ENCODE measurements at regions not wholly inside any gene's neighbourhood (a gene's known extent, or its start where the extent isn't known, plus 50 kb on each side); places are given as distances from the start of the nearest gene placed in this dataset.
A peak's percentile ranks its signal among the peaks of the same experiment; 100 is the strongest.

DNA sequence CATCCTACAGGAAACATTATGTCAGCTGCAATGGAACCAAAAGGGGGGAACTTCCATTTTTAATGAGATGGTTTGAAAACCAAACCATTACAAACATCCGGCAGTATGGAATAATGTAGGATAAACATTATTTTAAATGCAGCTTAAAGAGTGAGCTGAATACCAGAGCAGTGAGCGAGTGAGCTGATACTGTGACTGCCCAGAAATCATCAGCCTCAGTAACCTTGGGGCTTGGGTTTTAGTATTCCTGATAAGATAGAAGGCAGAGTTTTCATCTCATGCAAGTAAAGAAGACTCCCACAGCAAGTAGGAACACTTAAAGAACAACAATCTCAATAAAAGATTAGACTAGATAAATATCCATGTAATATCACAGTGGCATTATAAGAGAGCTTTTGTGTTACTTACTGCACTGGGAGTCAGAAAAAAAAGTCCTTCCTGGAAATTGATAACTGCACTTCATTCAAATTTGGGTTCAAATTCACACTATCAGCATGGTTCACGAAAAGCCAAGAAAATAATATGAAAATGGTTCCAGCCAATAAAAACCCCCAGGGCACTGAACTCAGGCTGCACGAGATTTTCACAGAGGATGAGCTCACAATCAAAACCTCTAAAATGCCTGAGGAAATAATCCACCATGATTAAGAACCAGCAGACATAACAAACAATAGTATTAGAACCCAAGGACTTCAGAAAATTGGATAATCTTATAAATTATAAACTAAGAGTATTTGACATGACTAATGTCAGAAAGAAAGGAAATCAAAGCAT is 115.7 kb downstream of the MTPAP start:
- in situ Hi-C loops (cut with HindIII; ENCODE audit: low pct_ligation_motif_present, low sequenced_read_pairs): no loop called here
- no peak overlapping the region for H3K27ac ChIP-seq
- H3K4me3 ChIP-seq (ENCODE audit: low read depth, low read length): no peak overlapping the region
- DNase-seq: peak; percentile 33
- H3K36me3 ChIP-seq (replicated peaks): no peaks in the 10 kb centered on the region
- TF ChIP-seq, protein P1, sequence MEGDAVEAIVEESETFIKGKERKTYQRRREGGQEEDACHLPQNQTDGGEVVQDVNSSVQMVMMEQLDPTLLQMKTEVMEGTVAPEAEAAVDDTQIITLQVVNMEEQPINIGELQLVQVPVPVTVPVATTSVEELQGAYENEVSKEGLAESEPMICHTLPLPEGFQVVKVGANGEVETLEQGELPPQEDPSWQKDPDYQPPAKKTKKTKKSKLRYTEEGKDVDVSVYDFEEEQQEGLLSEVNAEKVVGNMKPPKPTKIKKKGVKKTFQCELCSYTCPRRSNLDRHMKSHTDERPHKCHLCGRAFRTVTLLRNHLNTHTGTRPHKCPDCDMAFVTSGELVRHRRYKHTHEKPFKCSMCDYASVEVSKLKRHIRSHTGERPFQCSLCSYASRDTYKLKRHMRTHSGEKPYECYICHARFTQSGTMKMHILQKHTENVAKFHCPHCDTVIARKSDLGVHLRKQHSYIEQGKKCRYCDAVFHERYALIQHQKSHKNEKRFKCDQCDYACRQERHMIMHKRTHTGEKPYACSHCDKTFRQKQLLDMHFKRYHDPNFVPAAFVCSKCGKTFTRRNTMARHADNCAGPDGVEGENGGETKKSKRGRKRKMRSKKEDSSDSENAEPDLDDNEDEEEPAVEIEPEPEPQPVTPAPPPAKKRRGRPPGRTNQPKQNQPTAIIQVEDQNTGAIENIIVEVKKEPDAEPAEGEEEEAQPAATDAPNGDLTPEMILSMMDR (IDR thresholded peaks at IDR 0.05; ENCODE audit: low read depth, low read length, missing control alignments): no peak
- no peaks in the 10 kb centered on the region for H3K27me3 ChIP-seq (replicated peaks)

DNA sequence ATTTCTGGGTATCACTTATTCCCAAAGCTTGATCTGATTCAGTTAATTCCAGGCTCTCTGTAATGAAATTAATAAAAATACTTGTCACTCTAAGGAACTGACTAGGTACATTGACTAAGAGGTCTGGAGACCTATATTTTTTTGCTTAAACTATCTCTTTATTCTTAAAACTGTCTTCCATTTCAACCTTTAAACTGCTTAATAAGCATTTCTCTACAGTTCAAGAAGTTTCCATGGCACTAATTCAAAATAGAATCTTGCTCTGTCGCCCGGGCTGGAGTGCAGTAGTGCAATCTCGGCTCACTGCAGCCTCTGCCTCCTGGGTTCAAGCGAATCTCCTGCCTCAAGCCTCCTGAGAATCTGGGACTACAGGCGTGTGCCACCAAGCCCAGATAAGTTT is 117.4 kb downstream of the MTPAP start:
- H3K4me3 ChIP-seq (ENCODE audit: low read depth, low read length): no peak overlapping the region
- H3K27me3 ChIP-seq (replicated peaks): no peaks in the 10 kb centered on the region
- DNase-seq: no peak
- no peak overlapping the region for H3K27ac ChIP-seq
- H3K36me3 ChIP-seq (replicated peaks): no peaks in the 10 kb centered on the region
- TF ChIP-seq, protein P1 (IDR thresholded peaks at IDR 0.05; ENCODE audit: low read depth, low read length, missing control alignments): no peak
- in situ Hi-C loops (cut with HindIII; ENCODE audit: low pct_ligation_motif_present, low sequenced_read_pairs): no loop called here

DNA sequence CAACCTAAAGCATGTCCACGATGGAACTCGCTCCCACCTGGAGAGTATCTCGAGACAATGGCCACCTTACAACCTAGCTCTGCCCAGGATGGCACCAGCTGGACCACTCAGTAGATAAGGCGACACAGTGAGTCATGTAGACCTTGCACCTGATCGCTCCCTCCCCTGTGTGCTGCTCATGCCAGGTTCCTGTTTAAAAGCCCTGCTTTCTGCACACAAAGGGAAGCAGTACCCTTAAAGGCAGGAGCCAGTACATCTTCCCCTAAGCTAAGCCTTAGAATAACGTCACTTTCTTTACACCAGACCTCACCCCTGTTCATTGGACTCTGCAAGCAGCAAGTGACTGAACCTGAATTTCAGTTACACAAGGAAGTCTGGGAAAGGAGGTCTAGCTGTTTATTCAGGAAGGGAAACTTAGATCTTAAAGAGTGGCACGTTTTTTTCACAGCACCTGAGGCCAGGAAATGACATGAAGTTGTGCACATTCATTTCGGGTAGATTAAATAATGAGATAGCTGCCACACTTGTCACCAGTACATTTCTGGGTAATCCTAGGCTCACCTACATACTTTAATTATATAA is 117.9 kb downstream of the MTPAP start:
- no peak overlapping the region for H3K4me3 ChIP-seq (ENCODE audit: low read depth, low read length)

DNA sequence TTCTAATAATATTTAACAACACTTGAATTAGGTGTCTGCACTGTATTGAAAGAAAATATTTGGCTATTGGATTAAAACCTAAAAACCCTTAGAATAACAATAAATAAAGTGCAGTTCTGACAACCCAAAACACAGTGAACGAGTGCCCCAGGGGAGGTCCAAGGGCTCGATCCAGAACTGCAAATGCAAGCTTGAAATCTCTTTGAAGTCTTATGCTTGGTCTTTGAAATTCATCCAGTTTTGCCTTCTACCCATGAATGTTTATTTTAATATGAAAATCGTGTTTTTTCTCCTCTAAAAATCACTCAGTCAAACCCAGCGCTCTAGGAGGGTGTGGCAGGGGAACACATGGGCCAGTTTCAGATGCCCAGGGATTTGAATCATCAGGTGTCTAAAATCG is 119.5 kb downstream of the MTPAP start:
- in situ Hi-C loops (cut with HindIII; ENCODE audit: low pct_ligation_motif_present, low sequenced_read_pairs): no loop called here
- Histone ChIP-seq H3K27ac (no peak overlapping the region), H3K36me3 (replicated peaks) (no peaks in the 10 kb centered on the region), H3K27me3 (replicated peaks) (no peaks in the 10 kb centered on the region), H3K4me3 (ENCODE audit: low read depth, low read length) (no peak overlapping the region)
- DNase-seq: no peak
- TF ChIP-seq, protein P1 (IDR thresholded peaks at IDR 0.05; ENCODE audit: low read depth, low read length, missing control alignments): no peak

More for the DNA sequence above, 117.9 kb downstream of the MTPAP start:
- in situ Hi-C loops (cut with HindIII; ENCODE audit: low pct_ligation_motif_present, low sequenced_read_pairs): no loop called here
- H3K36me3 ChIP-seq (replicated peaks): no peaks in the 10 kb centered on the region
- DNase-seq: no peak
- H3K27ac ChIP-seq: no peak overlapping the region
- TF ChIP-seq, protein P1 (IDR thresholded peaks at IDR 0.05; ENCODE audit: low read depth, low read length, missing control alignments): no peak
- no peaks in the 10 kb centered on the region for H3K27me3 ChIP-seq (replicated peaks)

DNA sequence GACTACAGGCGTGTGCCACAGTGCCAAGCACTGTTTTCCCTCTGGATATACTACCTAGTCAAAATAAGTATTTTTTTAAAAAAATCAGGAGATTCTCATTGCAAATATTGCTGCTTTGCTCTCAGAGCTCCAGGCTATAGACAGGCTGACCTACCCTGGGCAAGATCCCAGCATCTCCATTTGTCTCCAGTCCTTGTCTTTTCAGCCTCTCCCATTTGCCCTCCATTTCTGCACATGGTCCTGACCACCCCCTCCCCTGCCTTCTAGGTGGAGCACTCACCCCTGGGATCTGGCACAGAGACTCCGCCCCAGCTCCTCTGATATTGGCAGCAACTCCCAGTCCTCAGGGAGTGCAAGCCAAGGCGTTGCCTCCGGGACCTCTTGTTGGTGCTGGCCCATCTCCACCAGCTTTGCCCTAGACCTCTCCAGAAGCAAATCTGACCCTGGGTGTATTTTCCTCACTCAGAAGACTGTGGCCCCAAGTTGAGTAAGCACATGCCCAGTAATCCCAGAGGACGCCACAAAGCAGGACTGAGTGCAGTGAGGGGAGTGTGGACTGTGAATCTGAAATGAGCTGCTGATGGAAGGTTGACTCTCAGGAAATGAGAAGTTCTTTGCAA is 120.6 kb downstream of the MTPAP start:
- no peak for DNase-seq
- TF ChIP-seq, protein P1 (IDR thresholded peaks at IDR 0.05; ENCODE audit: low read depth, low read length, missing control alignments): no peak
- Histone ChIP-seq H3K27me3 (replicated peaks) (no peaks in the 10 kb centered on the region), H3K36me3 (replicated peaks) (no peaks in the 10 kb centered on the region), H3K27ac (no peak overlapping the region), H3K4me3 (ENCODE audit: low read depth, low read length) (no peak overlapping the region)
- in situ Hi-C loops (cut with HindIII; ENCODE audit: low pct_ligation_motif_present, low sequenced_read_pairs): no loop called here
